ENCODE measurements at regions not wholly inside any gene's neighbourhood (a gene's known extent, or its start where the extent isn't known, plus 50 kb on each side); places are given as distances from the start of the nearest gene placed in this dataset.
"Not testable (repeated sequence)": the region's sequence is repeated elsewhere in the genome, so short reads cannot be mapped to it uniquely, and the experiment has no call there.

DNA sequence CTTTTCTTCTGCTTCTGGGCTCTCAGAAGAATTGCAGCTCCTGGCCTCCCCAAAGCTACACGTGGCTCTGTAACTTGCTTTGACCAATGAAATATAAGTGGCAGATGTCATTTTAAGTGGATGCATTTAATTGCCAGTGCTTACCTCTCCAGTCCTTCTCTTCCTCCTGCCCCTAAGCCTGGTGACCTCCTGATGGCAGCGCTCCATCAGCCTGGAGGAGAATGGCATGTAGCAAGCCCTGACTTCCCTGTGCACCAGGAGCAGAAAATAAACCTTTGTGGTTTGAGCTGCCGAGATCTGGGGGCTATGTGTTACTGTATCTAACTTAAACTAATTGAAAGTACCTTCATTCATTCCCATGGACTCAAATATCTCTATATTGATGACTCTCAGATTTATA is 304.7 kb upstream of the CHRNA7 start:
- TF ChIP-seq, protein P1, sequence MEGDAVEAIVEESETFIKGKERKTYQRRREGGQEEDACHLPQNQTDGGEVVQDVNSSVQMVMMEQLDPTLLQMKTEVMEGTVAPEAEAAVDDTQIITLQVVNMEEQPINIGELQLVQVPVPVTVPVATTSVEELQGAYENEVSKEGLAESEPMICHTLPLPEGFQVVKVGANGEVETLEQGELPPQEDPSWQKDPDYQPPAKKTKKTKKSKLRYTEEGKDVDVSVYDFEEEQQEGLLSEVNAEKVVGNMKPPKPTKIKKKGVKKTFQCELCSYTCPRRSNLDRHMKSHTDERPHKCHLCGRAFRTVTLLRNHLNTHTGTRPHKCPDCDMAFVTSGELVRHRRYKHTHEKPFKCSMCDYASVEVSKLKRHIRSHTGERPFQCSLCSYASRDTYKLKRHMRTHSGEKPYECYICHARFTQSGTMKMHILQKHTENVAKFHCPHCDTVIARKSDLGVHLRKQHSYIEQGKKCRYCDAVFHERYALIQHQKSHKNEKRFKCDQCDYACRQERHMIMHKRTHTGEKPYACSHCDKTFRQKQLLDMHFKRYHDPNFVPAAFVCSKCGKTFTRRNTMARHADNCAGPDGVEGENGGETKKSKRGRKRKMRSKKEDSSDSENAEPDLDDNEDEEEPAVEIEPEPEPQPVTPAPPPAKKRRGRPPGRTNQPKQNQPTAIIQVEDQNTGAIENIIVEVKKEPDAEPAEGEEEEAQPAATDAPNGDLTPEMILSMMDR (IDR thresholded peaks at IDR 0.05) = not testable (repeated sequence)
- TF ChIP-seq POLR2A (IDR thresholded peaks at IDR 0.05) = not testable (repeated sequence)

Data from transverse colon (tissue), 3 donors.